H1 (cell line): ENCODE measurements at regions not wholly inside any gene's neighbourhood (a gene's known extent, or its start where the extent isn't known, plus 50 kb on each side); places are given as distances from the start of the nearest gene placed in this dataset.

ENCODE experiments used
- POU5F1 ChIP-seq: IDR thresholded peaks from 2 replicates; pipeline ENCODE4 v1.6.1; 2011; ENCODE audit warnings: low read depth, mild to moderate bottlenecking, low read length, moderate library complexity

DNA sequence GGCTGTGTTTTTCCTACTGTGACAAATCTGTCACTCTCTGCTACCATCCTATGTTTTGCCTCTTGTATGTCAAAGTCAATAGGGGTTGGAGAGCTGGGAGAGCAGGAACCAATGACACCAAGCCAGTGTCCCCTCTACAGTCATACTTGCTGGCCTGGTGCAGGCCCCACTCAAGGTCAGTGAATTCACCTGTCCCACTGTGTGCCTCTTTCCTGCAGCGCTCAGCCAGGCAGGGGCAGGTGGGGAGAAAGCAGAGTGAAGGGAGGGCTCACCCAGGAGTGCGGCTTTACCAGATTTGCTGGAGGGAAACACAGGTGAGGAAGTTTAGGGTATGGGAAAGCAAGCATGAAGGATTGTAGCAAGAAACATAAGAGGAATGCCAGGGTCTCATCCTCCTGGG, 114.5 kb downstream of the GYPC start (continued):
- TF ChIP-seq POU5F1, result no peak
